CD4-positive, alpha-beta T cell treated with Interferon alpha-2 for 1 hour (primary cell): ENCODE measurements at regions not wholly inside any gene's neighbourhood (a gene's known extent, or its start where the extent isn't known, plus 50 kb on each side); places are given as distances from the start of the nearest gene placed in this dataset.

Source experiments
- DNase-seq, 2 donors: peaks; one replicate each; pipeline ENCODE4 v3.0.0-alpha.2; 2020 to 2022

- DNase-seq, result no peak
Observed at GRCh38 chr7:16136896-16137295, 284.4 kb downstream of the CRPPA start.

GRCh38 chr7:16135658-16136057 lies 285.7 kb downstream of the CRPPA start:
- no peak for DNase-seq

GRCh38 chr7:16130111-16131110 lies 290.9 kb downstream of the CRPPA start:
- no peak for DNase-seq

GRCh38 chr7:16129431-16130110 lies 291.8 kb downstream of the CRPPA start:
- DNase-seq, result no peak

GRCh38 chr7:16123117-16123770 lies 298.1 kb downstream of the CRPPA start:
- DNase-seq, result no peak

- DNase-seq, result no peak
Observed at GRCh38 chr7:16121876-16122390, 299.4 kb downstream of the CRPPA start.

- no peak for DNase-seq
Observed at GRCh38 chr7:16115374-16115773, 306.0 kb downstream of the CRPPA start.

GRCh38 chr7:16114633-16115032 lies 306.7 kb downstream of the CRPPA start:
- peak in 1 of 2 donors; percentile 3 for DNase-seq

- DNase-seq, result no peak
Observed at GRCh38 chr7:16114071-16114470, 307.3 kb downstream of the CRPPA start.

- no peak for DNase-seq
Observed at GRCh38 chr7:16113058-16113457, 308.3 kb downstream of the CRPPA start.

- DNase-seq, result no peak
Observed at GRCh38 chr7:16106869-16107268, 314.5 kb downstream of the CRPPA start.

- DNase-seq, result no peak
Observed at GRCh38 chr7:16106300-16106699, 315.0 kb downstream of the CRPPA start.

- no peak for DNase-seq
Observed at GRCh38 chr7:16099302-16099849, 322.0 kb downstream of the CRPPA start.

GRCh38 chr7:16098585-16099179 lies 322.7 kb downstream of the CRPPA start:
- no peak for DNase-seq

GRCh38 chr7:16098058-16098457 lies 323.3 kb downstream of the CRPPA start:
- no peak for DNase-seq

GRCh38 chr7:16095171-16095950 lies 326.0 kb downstream of the CRPPA start:
- no peak for DNase-seq

- DNase-seq, result no peak
Observed at GRCh38 chr7:16094651-16095050, 326.7 kb downstream of the CRPPA start.

GRCh38 chr7:16092711-16093110 lies 328.6 kb downstream of the CRPPA start:
- DNase-seq, result no peak

GRCh38 chr7:16091701-16092310 lies 329.5 kb downstream of the CRPPA start:
- no peak for DNase-seq

- DNase-seq, result no peak
Observed at GRCh38 chr7:16089801-16090200, 331.5 kb downstream of the CRPPA start.

GRCh38 chr7:16089191-16089590 lies 332.1 kb downstream of the CRPPA start:
- DNase-seq, result no peak
